Testis (tissue), 2 donors: ENCODE measurements at regions not wholly inside any gene's neighbourhood (a gene's known extent, or its start where the extent isn't known, plus 50 kb on each side); places are given as distances from the start of the nearest gene placed in this dataset.
"Not testable (repeated sequence)": the region's sequence is repeated elsewhere in the genome, so short reads cannot be mapped to it uniquely, and the experiment has no call there.

ENCODE experiments used
- DNase-seq: peaks from one replicate; pipeline ENCODE4 v3.0.0-alpha.2; 2019
- H3K27ac ChIP-seq, 2 donors: fragments of 200-600 bp; sonication (generic); one replicate each; pipeline ENCODE4 v1.5.1; 2019
- H3K27me3 ChIP-seq: fragments of 200-600 bp; sonication (generic); one replicate; pipeline ENCODE4 v1.5.1; 2019
- H3K36me3 ChIP-seq: fragments of 200-600 bp; sonication (generic); one replicate; pipeline ENCODE4 v1.5.1; 2017; ENCODE audit warnings: low read depth; ENCODE audit errors: missing control alignments
- H3K4me1 ChIP-seq: fragments of 200-600 bp; sonication (generic); one replicate; pipeline ENCODE4 v1.5.1; 2019
- H3K4me3 ChIP-seq, 2 donors: fragments of 200-600 bp; sonication (generic); one replicate each; pipeline ENCODE4 v1.5.1; 2017 to 2019
- H3K9me3 ChIP-seq: fragments of 200-600 bp; sonication (generic); one replicate; pipeline ENCODE4 v1.5.1; 2017
- CTCF ChIP-seq, 3 experiments: fragments of 450-650 bp in 2 of 3; fragments of 200-600 bp in 1 of 3; sonication (generic) in 1 of 3; IDR thresholded peaks; one replicate each; pipeline ENCODE4 v1.5.1; 2016 to 2019; ENCODE audit warnings: antibody characterized with exemption in 3 of 3, mild to moderate bottlenecking in 2 of 3, moderate library complexity in 1 of 3
- POLR2A ChIP-seq: fragments of 450-650 bp; IDR thresholded peaks from one replicate; pipeline ENCODE4 v1.6.1; 2017; ENCODE audit warnings: antibody characterized with exemption, mild to moderate bottlenecking, moderate library complexity
- WGBS, 2 donors: methylation state at CpG; one replicate each; pipeline ENCODE4 v1.1.5; 2018; 5-methylcytosine and 5-hydroxymethylcytosine counted together
- intact Hi-C: fragments of 100-400 bp; cut with DNase I; formaldehyde crosslinking; loops from one replicate; pipeline ENCODE4 v1.15.1; 2023; ENCODE audit warnings: low total_unique reads

- Histone ChIP-seq H3K4me3 (no peak overlapping the region), H3K27ac (no peak overlapping the region), H3K36me3 (no peaks in the 10 kb centered on the region), H3K9me3 (no peaks in the 10 kb centered on the region), H3K27me3 (no peaks in the 10 kb centered on the region), H3K4me1 (no peaks in the 10 kb centered on the region)
- TF ChIP-seq POLR2A: no peak
- TF ChIP-seq CTCF (IDR thresholded peaks at IDR 0.05): no peak
- no peak for DNase-seq
- intact Hi-C loops: no loop called here
These were observed 656.1 kb downstream of the DACH1 start for GRCh38 chr13:71210861-71211260.

GRCh38 chr13:71209217-71209616 is 657.8 kb downstream of the DACH1 start:
- intact Hi-C loops: no loop called here
- Histone ChIP-seq H3K4me1 (no peaks in the 10 kb centered on the region), H3K27ac (no peak overlapping the region), H3K27me3 (no peaks in the 10 kb centered on the region), H3K4me3 (no peak overlapping the region), H3K9me3 (no peaks in the 10 kb centered on the region), H3K36me3 (no peaks in the 10 kb centered on the region)
- TF ChIP-seq CTCF (IDR thresholded peaks at IDR 0.05) (no peak), POLR2A (no peak)
- DNase-seq: no peak
- WGBS, 2 donors: 75 to 86% methylated on average over 2 of the region's 2 CpGs

GRCh38 chr13:71184583-71184982 is 682.4 kb downstream of the DACH1 start:
- H3K27ac ChIP-seq, H3K36me3 ChIP-seq, H3K9me3 ChIP-seq, H3K27me3 ChIP-seq, H3K4me3 ChIP-seq, DNase-seq, H3K4me1 ChIP-seq, intact Hi-C loops: not testable (repeated sequence)
- WGBS, 2 donors: 92 to 93% methylated on average over 7 of the region's 7 CpGs

- not testable (repeated sequence) for H3K27me3 ChIP-seq
These were observed 683.7 kb downstream of the DACH1 start for GRCh38 chr13:71183352-71183751.

GRCh38 chr13:71171740-71172139 is 695.3 kb downstream of the DACH1 start:
- no peak overlapping the region for H3K4me3 ChIP-seq
- intact Hi-C loops: no loop called here

More at GRCh38 chr13:71183352-71183751, 683.7 kb downstream of the DACH1 start:
- H3K27ac ChIP-seq, H3K4me3 ChIP-seq, H3K9me3 ChIP-seq, intact Hi-C loops, DNase-seq, H3K36me3 ChIP-seq, H3K4me1 ChIP-seq: not testable (repeated sequence)
- WGBS, 2 donors: 92 to 100% methylated on average over 1 of the region's 1 CpG

More at GRCh38 chr13:71171740-71172139, 695.3 kb downstream of the DACH1 start:
- no peak for DNase-seq
- H3K4me1 ChIP-seq: no peaks in the 10 kb centered on the region
- no peak overlapping the region for H3K27ac ChIP-seq
- no peaks in the 10 kb centered on the region for H3K36me3 ChIP-seq
- no peaks in the 10 kb centered on the region for H3K9me3 ChIP-seq
- WGBS, 2 donors: 87 to 99% methylated on average over 4 of the region's 4 CpGs
- TF ChIP-seq CTCF (IDR thresholded peaks at IDR 0.05) (no peak), POLR2A (no peak)
- H3K27me3 ChIP-seq: no peaks in the 10 kb centered on the region
